Epithelial cell of proximal tubule (primary cell): ENCODE measurements at regions not wholly inside any gene's neighbourhood (a gene's known extent, or its start where the extent isn't known, plus 50 kb on each side); places are given as distances from the start of the nearest gene placed in this dataset.

ENCODE experiments used
- DNase-seq: peaks from one replicate; pipeline ENCODE4 v3.0.0-alpha.2; 2011; ENCODE audit warnings: low read depth
- H3K4me3 ChIP-seq: 2 replicates; pipeline ENCODE4 v1.5.1; 2011; ENCODE audit warnings: low read depth, mild to moderate bottlenecking, low read length
- TF ChIP-seq, protein P1 (sequence below): conservative IDR thresholded peaks from 2 replicates; pipeline ENCODE4 v1.5.1; 2012; ENCODE audit warnings: low read depth, mild to moderate bottlenecking, low read length

DNA sequence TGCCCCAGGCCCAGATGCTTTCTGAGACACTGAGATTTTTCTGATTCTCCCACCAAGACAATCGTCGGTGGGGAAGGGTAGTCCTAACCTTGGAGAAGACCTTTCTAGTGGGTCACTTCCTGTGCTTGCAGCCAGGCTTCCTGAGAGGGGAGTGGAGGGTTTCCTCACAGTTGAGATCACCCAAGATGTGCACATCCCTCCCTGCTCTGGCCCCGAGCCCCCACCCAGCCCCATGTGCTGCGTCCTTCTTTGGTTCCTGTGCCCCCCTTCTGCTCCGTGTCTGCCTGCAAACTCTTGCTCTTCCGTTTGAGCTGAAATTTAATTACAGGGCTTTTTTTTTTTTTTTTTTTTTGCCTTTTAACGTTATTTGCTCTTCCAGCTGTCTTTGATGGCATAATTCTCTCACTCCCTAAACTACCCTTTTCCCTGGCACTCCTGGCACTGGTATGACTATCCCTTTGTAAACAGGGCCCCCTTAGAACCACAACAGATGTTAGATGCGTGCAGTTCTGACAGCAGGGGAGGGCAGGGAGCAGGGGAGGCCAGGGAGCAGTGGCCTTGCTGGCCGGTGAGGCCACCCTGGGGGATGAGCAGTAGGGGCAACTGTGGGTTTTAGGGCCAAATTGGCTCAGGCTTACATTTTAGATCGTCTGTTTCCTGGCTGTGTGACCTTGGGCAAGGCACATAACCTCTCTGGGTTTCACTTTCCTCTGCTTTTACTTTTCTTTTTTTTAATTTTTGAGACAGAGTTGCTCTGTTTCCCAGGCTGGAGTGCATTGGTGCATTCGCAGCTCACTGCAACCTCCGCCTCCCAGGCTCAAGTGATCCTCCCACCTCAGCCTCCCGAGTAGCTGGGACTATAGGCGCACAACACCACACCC, 144.5 kb downstream of the PHETA1 start:
- no peak overlapping the region for H3K4me3 ChIP-seq
- TF ChIP-seq, protein P1, sequence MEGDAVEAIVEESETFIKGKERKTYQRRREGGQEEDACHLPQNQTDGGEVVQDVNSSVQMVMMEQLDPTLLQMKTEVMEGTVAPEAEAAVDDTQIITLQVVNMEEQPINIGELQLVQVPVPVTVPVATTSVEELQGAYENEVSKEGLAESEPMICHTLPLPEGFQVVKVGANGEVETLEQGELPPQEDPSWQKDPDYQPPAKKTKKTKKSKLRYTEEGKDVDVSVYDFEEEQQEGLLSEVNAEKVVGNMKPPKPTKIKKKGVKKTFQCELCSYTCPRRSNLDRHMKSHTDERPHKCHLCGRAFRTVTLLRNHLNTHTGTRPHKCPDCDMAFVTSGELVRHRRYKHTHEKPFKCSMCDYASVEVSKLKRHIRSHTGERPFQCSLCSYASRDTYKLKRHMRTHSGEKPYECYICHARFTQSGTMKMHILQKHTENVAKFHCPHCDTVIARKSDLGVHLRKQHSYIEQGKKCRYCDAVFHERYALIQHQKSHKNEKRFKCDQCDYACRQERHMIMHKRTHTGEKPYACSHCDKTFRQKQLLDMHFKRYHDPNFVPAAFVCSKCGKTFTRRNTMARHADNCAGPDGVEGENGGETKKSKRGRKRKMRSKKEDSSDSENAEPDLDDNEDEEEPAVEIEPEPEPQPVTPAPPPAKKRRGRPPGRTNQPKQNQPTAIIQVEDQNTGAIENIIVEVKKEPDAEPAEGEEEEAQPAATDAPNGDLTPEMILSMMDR: no peak
- DNase-seq: no peak

GRCh38 chr12:111222523-111222922, 146.4 kb downstream of the PHETA1 start:
- DNase-seq: no peak
- no peak overlapping the region for H3K4me3 ChIP-seq
- TF ChIP-seq, protein P1: no peak

DNA sequence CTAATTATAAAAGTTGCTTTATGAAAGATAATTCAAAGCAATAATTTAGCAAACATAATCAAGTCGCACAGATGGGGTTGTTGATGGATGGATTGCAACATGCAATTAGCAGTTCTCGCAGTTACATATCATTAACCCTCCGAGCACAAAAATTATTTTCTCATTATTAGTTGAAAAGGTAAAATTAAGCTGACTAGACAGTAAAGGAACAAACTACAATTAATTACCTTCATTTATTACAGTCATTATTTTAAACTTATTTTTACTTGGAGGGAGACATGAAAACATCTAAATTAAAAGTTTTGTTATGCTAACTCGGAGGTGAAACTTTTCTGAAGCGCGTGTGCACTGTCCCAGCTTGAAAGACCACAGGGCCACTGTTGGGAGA, 146.9 kb downstream of the PHETA1 start:
- H3K4me3 ChIP-seq: no peak overlapping the region
- no peak for DNase-seq
- TF ChIP-seq, protein P1: no peak

GRCh38 chr12:111221062-111222026, 147.6 kb downstream of the PHETA1 start:
- no peak overlapping the region for H3K4me3 ChIP-seq
- DNase-seq: no peak
- TF ChIP-seq, protein P1: no peak

GRCh38 chr12:111220363-111220762, 148.5 kb downstream of the PHETA1 start:
- DNase-seq: no peak
- TF ChIP-seq, protein P1: no peak
- no peak overlapping the region for H3K4me3 ChIP-seq

DNA sequence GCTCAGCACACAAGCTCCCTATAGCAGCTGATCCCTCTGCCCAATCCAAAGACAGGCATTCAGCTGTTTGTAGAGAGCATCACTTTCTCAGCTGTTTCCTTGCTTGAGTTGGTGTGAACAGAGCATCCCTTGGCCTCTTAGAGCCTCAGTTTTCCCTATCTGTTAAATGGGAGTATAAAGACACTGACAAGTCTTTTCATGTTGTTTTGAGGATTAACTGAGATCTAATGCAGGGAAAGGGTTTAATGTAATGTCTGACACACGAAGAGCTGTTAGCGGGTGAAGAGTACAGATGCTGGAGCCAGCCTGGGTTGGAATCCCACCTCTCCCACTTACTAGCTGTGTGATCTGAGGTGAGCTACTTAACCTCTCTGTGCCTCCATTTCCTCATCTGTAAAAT, 149.5 kb downstream of the PHETA1 start:
- TF ChIP-seq, protein P1: no peak
- no peak overlapping the region for H3K4me3 ChIP-seq
- DNase-seq: no peak
